SK-N-MC (cell line): ENCODE measurements at regions not wholly inside any gene's neighbourhood (a gene's known extent, or its start where the extent isn't known, plus 50 kb on each side); places are given as distances from the start of the nearest gene placed in this dataset.

Experiments used
- EZH2 ChIP-seq: fragments of 200-600 bp; sonication (generic); IDR thresholded peaks from one replicate; pipeline ENCODE4 v1.6.1; 2017; ENCODE audit warnings: antibody characterized with exemption
- POLR2AphosphoS5 ChIP-seq: IDR thresholded peaks from 2 replicates; pipeline ENCODE4 v1.6.1; 2012; ENCODE audit warnings: mild to moderate bottlenecking, low read depth, low read length, borderline replicate concordance

GRCh38 chr3:102025606-102026270, 176.4 kb downstream of the NFKBIZ start:
- TF ChIP-seq POLR2AphosphoS5 (no peak), EZH2 (no peak)
